IMR-90 (cell line): ENCODE measurements at regions not wholly inside any gene's neighbourhood (a gene's known extent, or its start where the extent isn't known, plus 50 kb on each side); places are given as distances from the start of the nearest gene placed in this dataset.

Experiments
- ATAC-seq: fragments of 200-7000 bp; cut with Tn5 transposase; 2 replicates; pipeline ENCODE4 v1.9.1; 2020; ENCODE audit warnings: low read depth, mild to moderate bottlenecking, moderate library complexity
- BruUV-seq: library from RNA; stranded (reverse); fragments of 400-500 nt; replicated peaks from 2 replicates; lab custom pipeline; 2021; lab: Mats Ljungman, UMichigan
- CTCF ChIA-PET: fragments of 300-600 bp; formaldehyde crosslinking; extraction: SDS; loops from one replicate; lab custom pipeline; 2021; ENCODE audit warnings: antibody characterized with exemption; lab: Yijun Ruan, JAX
- POLR2A ChIA-PET: fragments of 300-600 bp; sonication (Branson Sonifier 250); formaldehyde crosslinking; loops from one replicate; lab custom pipeline; 2022; ENCODE audit warnings: antibody characterized with exemption; ENCODE audit not compliant: unreplicated experiment; lab: Charles Lee
- DNase-seq: peaks from one replicate; pipeline ENCODE4 v3.0.0; 2013
- H2AFZ ChIP-seq: replicated peaks from 2 replicates; pipeline ENCODE3; 2013; ENCODE audit warnings: low read length, mild to moderate bottlenecking; ENCODE audit not compliant: poor library complexity
- H2AK5ac ChIP-seq: 2 replicates; pipeline ENCODE4 v1.6.1; 2013; ENCODE audit warnings: low read depth, low read length, inconsistent platforms
- H2AK9ac ChIP-seq: replicated peaks from 2 replicates; pipeline ENCODE3; 2013; ENCODE audit warnings: mild to moderate bottlenecking, low read depth, low read length, moderate library complexity; ENCODE audit not compliant: poor library complexity
- H2BK120ac ChIP-seq: 2 replicates; pipeline ENCODE4 v1.6.1; 2013; ENCODE audit warnings: low read depth, low read length, inconsistent platforms
- H2BK15ac ChIP-seq: 3 replicates; pipeline ENCODE4 v1.6.1; 2013; ENCODE audit warnings: low read depth, low read length, inconsistent platforms
- H2BK20ac ChIP-seq: 2 replicates; pipeline ENCODE4 v1.6.1; 2013; ENCODE audit warnings: low read depth, mild to moderate bottlenecking, inconsistent platforms, low read length, moderate library complexity
- H2BK5ac ChIP-seq: 2 replicates; pipeline ENCODE4 v1.6.1; 2013; ENCODE audit warnings: mild to moderate bottlenecking, low read depth, low read length, inconsistent platforms; ENCODE audit not compliant: poor library complexity, severe bottlenecking
- H3K14ac ChIP-seq: replicated peaks from 2 replicates; pipeline ENCODE4 v1.6.1; 2013; ENCODE audit warnings: low read depth, low read length, inconsistent platforms
- H3K18ac ChIP-seq: 2 replicates; pipeline ENCODE4 v1.6.1; 2013; ENCODE audit warnings: low read depth, low read length, control low read depth
- H3K23ac ChIP-seq: 2 replicates; pipeline ENCODE4 v1.6.1; 2013; ENCODE audit warnings: low read depth, low read length, inconsistent platforms
- H3K27ac ChIP-seq: 2 replicates; pipeline ENCODE4 v1.5.1; 2013; ENCODE audit warnings: mild to moderate bottlenecking, control low read depth, low read length; ENCODE audit not compliant: insufficient read depth
- H3K27me3 ChIP-seq: 2 replicates; pipeline ENCODE4 v1.6.1; 2013; ENCODE audit warnings: low read length; ENCODE audit not compliant: control insufficient read depth, insufficient read depth
- H3K36me3 ChIP-seq: 2 replicates; pipeline ENCODE4 v1.6.1; 2013; ENCODE audit warnings: low read length, mixed read lengths; ENCODE audit not compliant: control insufficient read depth, insufficient read depth
- H3K4ac ChIP-seq: 2 replicates; pipeline ENCODE4 v1.6.1; 2013; ENCODE audit warnings: low read depth, low read length, inconsistent platforms
- H3K4me1 ChIP-seq: 2 replicates; pipeline ENCODE4 v1.6.1; 2013; ENCODE audit warnings: low read length, mixed read lengths; ENCODE audit not compliant: control insufficient read depth, insufficient read depth
- H3K4me2 ChIP-seq: 2 replicates; pipeline ENCODE4 v1.6.1; 2013; ENCODE audit warnings: low read depth, mild to moderate bottlenecking, control low read depth, low read length, moderate library complexity
- H3K4me3 ChIP-seq: 2 replicates; pipeline ENCODE4 v1.5.1; 2013; ENCODE audit warnings: low read depth, mild to moderate bottlenecking, control low read depth, low read length, moderate library complexity; ENCODE audit not compliant: insufficient read depth
- H3K56ac ChIP-seq: 2 replicates; pipeline ENCODE4 v1.6.1; 2013; ENCODE audit warnings: low read length, inconsistent platforms; ENCODE audit not compliant: insufficient read depth; ENCODE audit errors: extremely low read depth
- H3K79me1 ChIP-seq, 2 experiments: 2 replicates each; pipeline ENCODE4 v1.6.1; 2013; ENCODE audit warnings: low read length in 2 of 2, inconsistent platforms in 1 of 2, low read depth in 1 of 2
- H3K9ac ChIP-seq: 2 replicates; pipeline ENCODE4 v1.6.1; 2013; ENCODE audit warnings: low read depth, low read length, control low read depth
- H3K9me1 ChIP-seq: 2 replicates; pipeline ENCODE4 v1.6.1; 2013; ENCODE audit warnings: low read length, inconsistent platforms; ENCODE audit not compliant: insufficient read depth
- H3K9me3 ChIP-seq: 2 replicates; pipeline ENCODE4 v1.6.1; 2013; ENCODE audit warnings: low read length; ENCODE audit not compliant: control insufficient read depth, insufficient read depth
- H4K20me1 ChIP-seq: 2 replicates; pipeline ENCODE4 v1.6.1; 2013; ENCODE audit warnings: low read length, inconsistent platforms; ENCODE audit not compliant: insufficient read depth
- H4K5ac ChIP-seq: 2 replicates; pipeline ENCODE4 v1.6.1; 2013; ENCODE audit warnings: mild to moderate bottlenecking, low read depth, low read length, control low read depth
- H4K8ac ChIP-seq, 2 experiments: 2 replicates each; pipeline ENCODE4 v1.6.1; 2013; ENCODE audit warnings: low read depth in 2 of 2, low read length in 2 of 2, control low read depth in 1 of 2, inconsistent platforms in 1 of 2
- H4K91ac ChIP-seq: 2 replicates; pipeline ENCODE4 v1.6.1; 2013; ENCODE audit warnings: low read depth, low read length, inconsistent platforms; ENCODE audit not compliant: insufficient read depth
- CHD1 ChIP-seq: IDR thresholded peaks from 2 replicates; pipeline ENCODE4 v1.6.1; 2012; ENCODE audit warnings: low read depth, low read length, improper control_type of control experiment
- ELK1 ChIP-seq: fragments of 150-350 bp; IDR thresholded peaks from 2 replicates; pipeline ENCODE4 v1.6.1; 2016; ENCODE audit warnings: low read depth, mild to moderate bottlenecking, low read length, moderate library complexity, borderline replicate concordance
- NFE2L2 ChIP-seq: fragments of 150-350 bp; IDR thresholded peaks from 2 replicates; pipeline ENCODE4 v1.6.1; 2016; ENCODE audit warnings: low read depth, mild to moderate bottlenecking, low read length
- POLR2A ChIP-seq: IDR thresholded peaks from 2 replicates; pipeline ENCODE4 v1.6.1; 2012; ENCODE audit warnings: mild to moderate bottlenecking, low read depth, low read length
- RAD21 ChIP-seq: IDR thresholded peaks from 2 replicates; pipeline ENCODE4 v1.6.1; 2012; ENCODE audit warnings: low read length, improper control_type of control experiment
- SMC3 ChIP-seq: fragments of 150-350 bp; IDR thresholded peaks from 2 replicates; pipeline ENCODE4 v1.6.1; 2016; ENCODE audit warnings: low read depth, mild to moderate bottlenecking, antibody characterized with exemption, low read length, moderate library complexity
- WGBS, 2 experiments: methylation state at CpG; one replicate each; pipeline versions ENCODE4 v1.1.5 to v1.1.7; 2013; ENCODE audit warnings: missing lambda C conversion rate in 2 of 2; ENCODE audit not compliant: insufficient read length in 1 of 2; ENCODE audit errors: extremely low coverage in 2 of 2; 5-methylcytosine and 5-hydroxymethylcytosine counted together
- dilution Hi-C: fragments of 300-500 bp; cut with HindIII; formaldehyde crosslinking; loops from one replicate; pipeline ENCODE4 v1.14.3; 2018; ENCODE audit warnings: low sequenced_read_pairs; ENCODE audit not compliant: unreplicated experiment
- in situ Hi-C: fragments of 300-500 bp; cut with MboI; formaldehyde crosslinking; loops from 3 replicates; pipeline ENCODE4 v1.14.3; 2019; ENCODE audit warnings: low sequenced_read_pairs, inconsistent platforms, mixed read lengths
- intact Hi-C: fragments of 100-400 bp; cut with micrococcal nuclease; formaldehyde crosslinking; loops from 2 replicates; pipeline ENCODE4 v1.10.0; 2022
- TF ChIP-seq, protein P1 (sequence below): fragments of 150-350 bp; IDR thresholded peaks from 2 replicates; pipeline ENCODE4 v1.6.1; 2017; ENCODE audit warnings: mild to moderate bottlenecking, antibody characterized with exemption, low read length, low read depth

- Histone ChIP-seq H3K36me3 (no peaks in the 10 kb centered on the region), H2BK120ac (no peak overlapping the region), H2AK5ac (no peak overlapping the region), H3K9ac (no peak overlapping the region), H3K27ac (no peak overlapping the region), H3K79me1 (no peaks in the 10 kb centered on the region), H3K14ac (no peak overlapping the region), H3K4me2 (no peak overlapping the region), H4K8ac (no peak overlapping the region), H3K9me1 (no peaks in the 10 kb centered on the region), H4K20me1 (no peaks in the 10 kb centered on the region), H2AK9ac (no peak overlapping the region), H2BK20ac (no peak overlapping the region), H3K4me1 (no peaks in the 10 kb centered on the region), H3K27me3 (no peaks in the 10 kb centered on the region), H3K4ac (no peak overlapping the region), H3K18ac (no peak overlapping the region), H2AFZ (no peak overlapping the region), H4K91ac (no peak overlapping the region), H3K56ac (no peak overlapping the region), H4K5ac (no peak overlapping the region), H3K4me3 (no peak overlapping the region), H2BK5ac (no peak overlapping the region), H3K9me3 (no peaks in the 10 kb centered on the region), H3K23ac (no peak overlapping the region), H2BK15ac (no peak overlapping the region)
- DNase-seq, result no peak
- no TSS peak for BruUV-seq
- dilution Hi-C loops (no loop called here), in situ Hi-C loops (loop anchor here (10.0 kb wide), 1 partner anchor 65 kb away; no protein-coding TSS in a partner anchor), intact Hi-C loops (no loop called here)
- POLR2A ChIA-PET, result no interaction called here
- no peak for TF ChIP-seq CHD1
- TF ChIP-seq SMC3, result no peak
- TF ChIP-seq RAD21, result no peak
- TF ChIP-seq, protein P1, sequence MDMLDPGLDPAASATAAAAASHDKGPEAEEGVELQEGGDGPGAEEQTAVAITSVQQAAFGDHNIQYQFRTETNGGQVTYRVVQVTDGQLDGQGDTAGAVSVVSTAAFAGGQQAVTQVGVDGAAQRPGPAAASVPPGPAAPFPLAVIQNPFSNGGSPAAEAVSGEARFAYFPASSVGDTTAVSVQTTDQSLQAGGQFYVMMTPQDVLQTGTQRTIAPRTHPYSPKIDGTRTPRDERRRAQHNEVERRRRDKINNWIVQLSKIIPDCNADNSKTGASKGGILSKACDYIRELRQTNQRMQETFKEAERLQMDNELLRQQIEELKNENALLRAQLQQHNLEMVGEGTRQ, result no peak
- TF ChIP-seq ELK1, result no peak
- no peak for TF ChIP-seq NFE2L2
- TF ChIP-seq POLR2A, result no peak
- CTCF ChIA-PET, result no interaction called here
- no peak for ATAC-seq
- 100% methylated on average over 2 of the region's 2 CpGs; no CpG with 5 or more reads in 1 of the 2 experiments for WGBS, 2 experiments
These were observed 861.4 kb upstream of the RAG2 start for GRCh38 chr11:37459456-37459855.
